HEK293 (cell line): ENCODE measurements at regions not wholly inside any gene's neighbourhood (a gene's known extent, or its start where the extent isn't known, plus 50 kb on each side); places are given as distances from the start of the nearest gene placed in this dataset.

Experiments
- CTCF ChIA-PET: fragments of 350-600 bp; formaldehyde crosslinking; extraction: SDS; loops from one replicate; lab custom pipeline; 2021; ENCODE audit warnings: antibody characterized with exemption; lab: Yijun Ruan, JAX
- POLR2A ChIA-PET: fragments of 300-600 bp; formaldehyde crosslinking; extraction: SDS; loops from one replicate; lab custom pipeline; 2020; ENCODE audit warnings: antibody characterized with exemption, inconsistent platforms; lab: Yijun Ruan, JAX
- H3K27ac ChIP-seq: fragments of 200-500 bp; sonication (Bioruptor generic); 2 replicates; pipeline ENCODE4 v1.5.1; 2014; ENCODE audit warnings: low read depth, low read length, control low read depth, inconsistent platforms; ENCODE audit errors: extremely low read depth
- H3K36me3 ChIP-seq, 2 experiments: fragments of 200-500 bp in 1 of 2; sonication (Bioruptor generic) in 1 of 2; 1 replicate in 1 of 2; 2 replicates in 1 of 2; pipeline ENCODE4 v1.5.1; 2014 to 2017; ENCODE audit warnings: inconsistent platforms in 2 of 2, low read length in 2 of 2; ENCODE audit not compliant: control insufficient read depth in 2 of 2, insufficient read depth in 1 of 2
- H3K4me1 ChIP-seq: fragments of 200-500 bp; sonication (Bioruptor generic); 2 replicates; pipeline ENCODE4 v1.5.1; 2014; ENCODE audit warnings: mild to moderate bottlenecking, low read length, inconsistent platforms; ENCODE audit not compliant: control insufficient read depth, insufficient read depth
- H3K4me3 ChIP-seq: 2 replicates; pipeline ENCODE4 v1.5.1; 2011; ENCODE audit warnings: low read depth, mild to moderate bottlenecking, control low read depth, low read length, moderate library complexity
- H3K9me3 ChIP-seq: fragments of 200-500 bp; sonication (Bioruptor generic); 2 replicates; pipeline ENCODE4 v1.5.1; 2014; ENCODE audit warnings: low read depth, low read length, inconsistent platforms; ENCODE audit not compliant: control insufficient read depth, insufficient read depth
- EGR2 ChIP-seq: fragments of 450-650 bp; formaldehyde crosslinking; IDR thresholded peaks from 2 replicates; pipeline ENCODE4 v1.5.1; 2016; ENCODE audit warnings: low read depth, missing biosample characterization, missing genetic modification characterization
- KLF1 ChIP-seq: fragments of 450-650 bp; formaldehyde crosslinking; IDR thresholded peaks from 2 replicates; pipeline ENCODE4 v1.5.1; 2016; ENCODE audit warnings: missing biosample characterization, missing genetic modification characterization
- KLF16 ChIP-seq: fragments of 450-650 bp; formaldehyde crosslinking; IDR thresholded peaks from 2 replicates; pipeline ENCODE4 v1.5.1; 2017; ENCODE audit warnings: missing biosample characterization, missing genetic modification characterization
- OSR2 ChIP-seq: fragments of 450-650 bp; formaldehyde crosslinking; IDR thresholded peaks from 2 replicates; pipeline ENCODE4 v1.5.1; 2016; ENCODE audit warnings: missing biosample characterization, missing genetic modification characterization
- REPIN1 ChIP-seq: fragments of 450-650 bp; formaldehyde crosslinking; IDR thresholded peaks from 2 replicates; pipeline ENCODE4 v1.5.1; 2017; ENCODE audit warnings: missing biosample characterization, missing genetic modification characterization, low read depth
- SP7 ChIP-seq: fragments of 450-650 bp; formaldehyde crosslinking; IDR thresholded peaks from 2 replicates; pipeline ENCODE4 v1.5.1; 2016; ENCODE audit warnings: missing biosample characterization, missing genetic modification characterization
- ZNF148 ChIP-seq: fragments of 450-650 bp; formaldehyde crosslinking; IDR thresholded peaks from 2 replicates; pipeline ENCODE4 v1.5.0; 2017; ENCODE audit warnings: missing biosample characterization, missing genetic modification characterization, borderline replicate concordance
- ZNF155 ChIP-seq: fragments of 450-650 bp; formaldehyde crosslinking; IDR thresholded peaks from 2 replicates; pipeline ENCODE4 v1.5.1; 2016; ENCODE audit warnings: missing biosample characterization, missing genetic modification characterization
- ZNF214 ChIP-seq: fragments of 450-650 bp; formaldehyde crosslinking; IDR thresholded peaks from 2 replicates; pipeline ENCODE4 v1.5.1; 2017; ENCODE audit warnings: missing biosample characterization, mild to moderate bottlenecking, missing genetic modification characterization, borderline replicate concordance
- ZNF23 ChIP-seq: fragments of 450-650 bp; formaldehyde crosslinking; IDR thresholded peaks from 2 replicates; pipeline ENCODE4 v1.5.1; 2016; ENCODE audit warnings: missing biosample characterization, missing genetic modification characterization, borderline replicate concordance
- ZNF37A ChIP-seq: fragments of 450-650 bp; IDR thresholded peaks from 2 replicates; pipeline ENCODE4 v1.5.1; 2018; ENCODE audit warnings: missing biosample characterization, missing genetic modification characterization
- ZNF404 ChIP-seq: fragments of 450-650 bp; formaldehyde crosslinking; IDR thresholded peaks from 2 replicates; pipeline ENCODE4 v1.5.1; 2017; ENCODE audit warnings: missing biosample characterization, missing genetic modification characterization
- ZNF555 ChIP-seq: fragments of 450-650 bp; formaldehyde crosslinking; conservative IDR thresholded peaks from 2 replicates; pipeline ENCODE4 v1.5.1; 2017; ENCODE audit warnings: missing biosample characterization, mild to moderate bottlenecking, missing genetic modification characterization, inconsistent platforms
- ZNF610 ChIP-seq: fragments of 450-650 bp; formaldehyde crosslinking; IDR thresholded peaks from 2 replicates; pipeline ENCODE4 v1.5.1; 2016; ENCODE audit warnings: missing biosample characterization, missing genetic modification characterization, borderline replicate concordance
- ZNF701 ChIP-seq: fragments of 450-650 bp; formaldehyde crosslinking; IDR thresholded peaks from 2 replicates; pipeline ENCODE4 v1.5.1; 2016; ENCODE audit warnings: missing biosample characterization, missing genetic modification characterization
- ZSCAN18 ChIP-seq: fragments of 450-650 bp; formaldehyde crosslinking; IDR thresholded peaks from 2 replicates; pipeline ENCODE4 v1.5.1; 2016; ENCODE audit warnings: missing biosample characterization, missing genetic modification characterization
- TF ChIP-seq, protein P1 (sequence below): fragments of 450-650 bp; formaldehyde crosslinking; IDR thresholded peaks from 2 replicates; pipeline ENCODE4 v1.5.1; 2016; ENCODE audit warnings: missing biosample characterization, missing genetic modification characterization
- TF ChIP-seq, protein P2 (sequence below): fragments of 450-650 bp; formaldehyde crosslinking; IDR thresholded peaks from 2 replicates; pipeline ENCODE4 v1.5.1; 2016; ENCODE audit warnings: missing biosample characterization, missing genetic modification characterization, borderline replicate concordance
- TF ChIP-seq, protein P3 (sequence below): fragments of 450-650 bp; formaldehyde crosslinking; IDR thresholded peaks from 2 replicates; pipeline ENCODE4 v1.5.1; 2016; ENCODE audit warnings: missing biosample characterization, missing genetic modification characterization

- TF ChIP-seq REPIN1 (tag by site-specific recombination) (no peak), EGR2 (tag by site-specific recombination) (no peak), ZNF610 (no peak), SP7 (tag by site-specific recombination) (no peak), ZNF155 (tag by site-specific recombination) (no peak), ZNF555 (tag by site-specific recombination) (no peak), KLF16 (tag by site-specific recombination) (no peak), ZNF701 (tag by site-specific recombination) (no peak), ZNF214 (no peak), ZSCAN18 (tag by site-specific recombination) (no peak)
- TF ChIP-seq, protein P1, sequence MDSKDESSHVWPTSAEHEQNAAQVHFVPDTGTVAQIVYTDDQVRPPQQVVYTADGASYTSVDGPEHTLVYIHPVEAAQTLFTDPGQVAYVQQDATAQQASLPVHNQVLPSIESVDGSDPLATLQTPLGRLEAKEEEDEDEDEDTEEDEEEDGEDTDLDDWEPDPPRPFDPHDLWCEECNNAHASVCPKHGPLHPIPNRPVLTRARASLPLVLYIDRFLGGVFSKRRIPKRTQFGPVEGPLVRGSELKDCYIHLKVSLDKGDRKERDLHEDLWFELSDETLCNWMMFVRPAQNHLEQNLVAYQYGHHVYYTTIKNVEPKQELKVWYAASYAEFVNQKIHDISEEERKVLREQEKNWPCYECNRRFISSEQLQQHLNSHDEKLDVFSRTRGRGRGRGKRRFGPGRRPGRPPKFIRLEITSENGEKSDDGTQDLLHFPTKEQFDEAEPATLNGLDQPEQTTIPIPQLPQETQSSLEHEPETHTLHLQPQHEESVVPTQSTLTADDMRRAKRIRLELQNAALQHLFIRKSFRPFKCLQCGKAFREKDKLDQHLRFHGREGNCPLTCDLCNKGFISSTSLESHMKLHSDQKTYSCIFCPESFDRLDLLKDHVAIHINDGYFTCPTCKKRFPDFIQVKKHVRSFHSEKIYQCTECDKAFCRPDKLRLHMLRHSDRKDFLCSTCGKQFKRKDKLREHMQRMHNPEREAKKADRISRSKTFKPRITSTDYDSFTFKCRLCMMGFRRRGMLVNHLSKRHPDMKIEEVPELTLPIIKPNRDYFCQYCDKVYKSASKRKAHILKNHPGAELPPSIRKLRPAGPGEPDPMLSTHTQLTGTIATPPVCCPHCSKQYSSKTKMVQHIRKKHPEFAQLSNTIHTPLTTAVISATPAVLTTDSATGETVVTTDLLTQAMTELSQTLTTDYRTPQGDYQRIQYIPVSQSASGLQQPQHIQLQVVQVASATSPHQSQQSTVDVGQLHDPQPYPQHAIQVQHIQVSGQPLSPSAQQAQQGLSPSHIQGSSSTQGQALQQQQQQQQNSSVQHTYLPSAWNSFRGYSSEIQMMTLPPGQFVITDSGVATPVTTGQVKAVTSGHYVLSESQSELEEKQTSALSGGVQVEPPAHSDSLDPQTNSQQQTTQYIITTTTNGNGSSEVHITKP = no peak
- TF ChIP-seq, protein P2, sequence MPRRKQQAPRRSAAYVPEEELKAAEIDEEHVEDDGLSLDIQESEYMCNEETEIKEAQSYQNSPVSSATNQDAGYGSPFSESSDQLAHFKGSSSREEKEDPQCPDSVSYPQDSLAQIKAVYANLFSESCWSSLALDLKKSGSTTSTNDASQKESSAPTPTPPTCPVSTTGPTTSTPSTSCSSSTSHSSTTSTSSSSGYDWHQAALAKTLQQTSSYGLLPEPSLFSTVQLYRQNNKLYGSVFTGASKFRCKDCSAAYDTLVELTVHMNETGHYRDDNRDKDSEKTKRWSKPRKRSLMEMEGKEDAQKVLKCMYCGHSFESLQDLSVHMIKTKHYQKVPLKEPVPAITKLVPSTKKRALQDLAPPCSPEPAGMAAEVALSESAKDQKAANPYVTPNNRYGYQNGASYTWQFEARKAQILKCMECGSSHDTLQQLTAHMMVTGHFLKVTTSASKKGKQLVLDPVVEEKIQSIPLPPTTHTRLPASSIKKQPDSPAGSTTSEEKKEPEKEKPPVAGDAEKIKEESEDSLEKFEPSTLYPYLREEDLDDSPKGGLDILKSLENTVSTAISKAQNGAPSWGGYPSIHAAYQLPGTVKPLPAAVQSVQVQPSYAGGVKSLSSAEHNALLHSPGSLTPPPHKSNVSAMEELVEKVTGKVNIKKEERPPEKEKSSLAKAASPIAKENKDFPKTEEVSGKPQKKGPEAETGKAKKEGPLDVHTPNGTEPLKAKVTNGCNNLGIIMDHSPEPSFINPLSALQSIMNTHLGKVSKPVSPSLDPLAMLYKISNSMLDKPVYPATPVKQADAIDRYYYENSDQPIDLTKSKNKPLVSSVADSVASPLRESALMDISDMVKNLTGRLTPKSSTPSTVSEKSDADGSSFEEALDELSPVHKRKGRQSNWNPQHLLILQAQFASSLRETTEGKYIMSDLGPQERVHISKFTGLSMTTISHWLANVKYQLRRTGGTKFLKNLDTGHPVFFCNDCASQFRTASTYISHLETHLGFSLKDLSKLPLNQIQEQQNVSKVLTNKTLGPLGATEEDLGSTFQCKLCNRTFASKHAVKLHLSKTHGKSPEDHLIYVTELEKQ (tag by site-specific recombination) = no peak
- TF ChIP-seq, protein P3, sequence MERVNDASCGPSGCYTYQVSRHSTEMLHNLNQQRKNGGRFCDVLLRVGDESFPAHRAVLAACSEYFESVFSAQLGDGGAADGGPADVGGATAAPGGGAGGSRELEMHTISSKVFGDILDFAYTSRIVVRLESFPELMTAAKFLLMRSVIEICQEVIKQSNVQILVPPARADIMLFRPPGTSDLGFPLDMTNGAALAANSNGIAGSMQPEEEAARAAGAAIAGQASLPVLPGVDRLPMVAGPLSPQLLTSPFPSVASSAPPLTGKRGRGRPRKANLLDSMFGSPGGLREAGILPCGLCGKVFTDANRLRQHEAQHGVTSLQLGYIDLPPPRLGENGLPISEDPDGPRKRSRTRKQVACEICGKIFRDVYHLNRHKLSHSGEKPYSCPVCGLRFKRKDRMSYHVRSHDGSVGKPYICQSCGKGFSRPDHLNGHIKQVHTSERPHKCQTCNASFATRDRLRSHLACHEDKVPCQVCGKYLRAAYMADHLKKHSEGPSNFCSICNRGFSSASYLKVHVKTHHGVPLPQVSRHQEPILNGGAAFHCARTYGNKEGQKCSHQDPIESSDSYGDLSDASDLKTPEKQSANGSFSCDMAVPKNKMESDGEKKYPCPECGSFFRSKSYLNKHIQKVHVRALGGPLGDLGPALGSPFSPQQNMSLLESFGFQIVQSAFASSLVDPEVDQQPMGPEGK (tag by site-specific recombination) = no peak
- Histone ChIP-seq H3K36me3 (no peaks in the 10 kb centered on the region), H3K4me1 (no peaks in the 10 kb centered on the region), H3K27ac (no peak overlapping the region), H3K4me3 (no peak overlapping the region), H3K9me3 (no peaks in the 10 kb centered on the region)
- ChIA-PET POLR2A (no interaction called here), CTCF (no interaction called here)
These were observed 209.2 kb downstream of the ANKRD60 start for GRCh38 chr20:58019027-58019849.

DNA sequence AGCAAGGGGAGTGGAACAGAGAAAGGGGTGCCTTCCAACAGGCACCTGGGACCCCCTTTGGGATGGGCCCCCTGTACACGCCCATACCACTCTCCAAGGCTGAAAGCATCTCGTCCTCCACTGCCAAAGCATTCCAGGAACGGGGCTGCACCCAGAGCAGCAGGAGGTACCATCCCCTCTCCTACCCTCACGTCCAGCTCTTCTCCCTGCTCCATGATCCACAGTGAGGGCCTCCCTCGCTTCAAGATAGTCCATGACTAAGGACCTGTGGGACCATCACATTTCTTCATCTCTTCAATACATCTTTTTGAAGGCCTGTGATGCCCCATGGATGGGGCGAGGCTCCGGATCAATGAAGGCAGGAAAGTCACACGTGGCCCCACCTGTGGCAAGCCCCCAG, 209.9 kb downstream of the ANKRD60 start:
- POLR2A ChIA-PET = no interaction called here
- Histone ChIP-seq H3K27ac (no peak overlapping the region), H3K9me3 (no peaks in the 10 kb centered on the region), H3K4me3 (no peak overlapping the region), H3K4me1 (no peaks in the 10 kb centered on the region), H3K36me3 (no peaks in the 10 kb centered on the region)
- CTCF ChIA-PET = no interaction called here
- TF ChIP-seq KLF1 (tag by site-specific recombination) = no peak
- no peak for TF ChIP-seq ZNF23
- TF ChIP-seq OSR2 (tag by site-specific recombination) = no peak
- TF ChIP-seq ZNF37A = no peak
- no peak for TF ChIP-seq ZNF404
- no peak for TF ChIP-seq SP7 (tag by site-specific recombination)
- TF ChIP-seq ZNF148 (tag by site-specific recombination) = no peak
